Muscle layer of colon (tissue), 2 donors: ENCODE measurements at regions not wholly inside any gene's neighbourhood (a gene's known extent, or its start where the extent isn't known, plus 50 kb on each side); places are given as distances from the start of the nearest gene placed in this dataset.
A peak's percentile ranks its signal among the peaks of the same experiment; 100 is the strongest.

Experiments used
- H3K27ac ChIP-seq: one replicate; pipeline ENCODE4 v1.7.0; 2013; ENCODE audit warnings: low read depth, mild to moderate bottlenecking, low read length, moderate library complexity
- H3K27me3 ChIP-seq, 2 donors: one replicate each; pipeline ENCODE4 v1.7.0; 2013; ENCODE audit warnings: low read length in 2 of 2, mild to moderate bottlenecking in 2 of 2; ENCODE audit not compliant: insufficient read depth in 2 of 2, control insufficient read depth in 1 of 2
- H3K36me3 ChIP-seq: one replicate; pipeline ENCODE4 v1.7.0; 2013; ENCODE audit warnings: mild to moderate bottlenecking, low read length; ENCODE audit not compliant: insufficient read depth
- H3K4me1 ChIP-seq: one replicate; pipeline ENCODE4 v1.7.0; 2013; ENCODE audit warnings: mild to moderate bottlenecking, low read length; ENCODE audit not compliant: insufficient read depth
- H3K4me3 ChIP-seq, 2 donors: one replicate each; pipeline ENCODE4 v1.7.0; 2013; ENCODE audit warnings: low read length in 2 of 2, low read depth in 1 of 2, mild to moderate bottlenecking in 1 of 2, moderate library complexity in 1 of 2
- H3K9ac ChIP-seq: one replicate; pipeline ENCODE4 v1.7.0; 2013; ENCODE audit warnings: low read length
- H3K9me3 ChIP-seq: one replicate; pipeline ENCODE4 v1.7.0; 2013; ENCODE audit warnings: mild to moderate bottlenecking, low read length
- donor health status: abdominal sarcoma.
- donor health status: Adenocarcinoma of cecum.

- peak overlapping the region in 1 of 2 donors; percentile 5 for H3K4me3 ChIP-seq
- H3K9ac ChIP-seq, result no peak overlapping the region
- H3K9me3 ChIP-seq, result no peaks in the 10 kb centered on the region
- no peaks in the 10 kb centered on the region for H3K36me3 ChIP-seq
- H3K27me3 ChIP-seq, result no peaks in the 10 kb centered on the region
- peaks cover 49% of the 10 kb centered on the region for H3K4me1 ChIP-seq
- H3K27ac ChIP-seq, result peak overlapping the region; percentile 61
Observed at GRCh38 chr10:76651154-76651553, 986.5 kb downstream of the KCNMA1 start.

- Histone ChIP-seq H3K36me3 (no peaks in the 10 kb centered on the region), H3K27me3 (no peaks in the 10 kb centered on the region), H3K27ac (peak overlapping the region; percentile 67), H3K4me1 (peaks cover 56% of the 10 kb centered on the region), H3K4me3 (no peak overlapping the region), H3K9me3 (no peaks in the 10 kb centered on the region), H3K9ac (no peak overlapping the region)
Observed at GRCh38 chr10:76649723-76650127, 987.9 kb downstream of the KCNMA1 start.

GRCh38 chr10:76649254-76649653, 988.4 kb downstream of the KCNMA1 start:
- Histone ChIP-seq H3K4me1 (peaks cover 61% of the 10 kb centered on the region), H3K36me3 (no peaks in the 10 kb centered on the region), H3K27me3 (no peaks in the 10 kb centered on the region), H3K27ac (peak overlapping the region; percentile 67), H3K4me3 (no peak overlapping the region), H3K9me3 (no peaks in the 10 kb centered on the region), H3K9ac (no peak overlapping the region)

- Histone ChIP-seq H3K36me3 (no peaks in the 10 kb centered on the region), H3K4me1 (peaks cover 79% of the 10 kb centered on the region), H3K27me3 (no peaks in the 10 kb centered on the region), H3K27ac (peak overlapping the region; percentile 10), H3K9ac (no peak overlapping the region), H3K9me3 (no peaks in the 10 kb centered on the region), H3K4me3 (no peak overlapping the region)
Observed at GRCh38 chr10:76647301-76647700, 990.3 kb downstream of the KCNMA1 start.

- no peaks in the 10 kb centered on the region for H3K9me3 ChIP-seq
- H3K27me3 ChIP-seq, result no peaks in the 10 kb centered on the region
- peak overlapping the region; percentile 29 for H3K27ac ChIP-seq
- H3K4me1 ChIP-seq, result peaks cover 87% of the 10 kb centered on the region
- no peak overlapping the region for H3K4me3 ChIP-seq
- no peaks in the 10 kb centered on the region for H3K36me3 ChIP-seq
- no peak overlapping the region for H3K9ac ChIP-seq
Observed at GRCh38 chr10:76645341-76645740, 992.3 kb downstream of the KCNMA1 start.

- H3K27me3 ChIP-seq, result no peaks in the 10 kb centered on the region
- no peaks in the 10 kb centered on the region for H3K36me3 ChIP-seq
- no peak overlapping the region for H3K4me3 ChIP-seq
- H3K27ac ChIP-seq, result peak overlapping the region; percentile 29
- H3K4me1 ChIP-seq, result peaks cover 87% of the 10 kb centered on the region
- no peaks in the 10 kb centered on the region for H3K9me3 ChIP-seq
- no peak overlapping the region for H3K9ac ChIP-seq
Observed at GRCh38 chr10:76644476-76644875, 993.1 kb downstream of the KCNMA1 start.

- Histone ChIP-seq H3K27me3 (no peaks in the 10 kb centered on the region), H3K9ac (no peak overlapping the region), H3K27ac (peak overlapping the region; percentile 29), H3K36me3 (no peaks in the 10 kb centered on the region), H3K4me1 (peaks cover 79% of the 10 kb centered on the region), H3K4me3 (no peak overlapping the region), H3K9me3 (no peaks in the 10 kb centered on the region)
Observed at GRCh38 chr10:76643511-76643911, 994.1 kb downstream of the KCNMA1 start.

- no peak overlapping the region for H3K9ac ChIP-seq
- peaks cover 68% of the 10 kb centered on the region for H3K4me1 ChIP-seq
- no peaks in the 10 kb centered on the region for H3K36me3 ChIP-seq
- no peaks in the 10 kb centered on the region for H3K27me3 ChIP-seq
- no peaks in the 10 kb centered on the region for H3K9me3 ChIP-seq
- H3K27ac ChIP-seq, result peak overlapping the region; percentile 24
- H3K4me3 ChIP-seq, result no peak overlapping the region
Observed at GRCh38 chr10:76642358-76642757, 995.2 kb downstream of the KCNMA1 start.

GRCh38 chr10:76641215-76641614, 996.4 kb downstream of the KCNMA1 start:
- no peaks in the 10 kb centered on the region for H3K27me3 ChIP-seq
- peak overlapping the region; percentile 53 for H3K27ac ChIP-seq
- H3K9ac ChIP-seq, result no peak overlapping the region
- H3K36me3 ChIP-seq, result no peaks in the 10 kb centered on the region
- no peaks in the 10 kb centered on the region for H3K9me3 ChIP-seq
- no peak overlapping the region for H3K4me3 ChIP-seq
- peaks cover 59% of the 10 kb centered on the region for H3K4me1 ChIP-seq

- Histone ChIP-seq H3K4me3 (no peak overlapping the region), H3K4me1 (peaks cover 59% of the 10 kb centered on the region), H3K36me3 (no peaks in the 10 kb centered on the region), H3K27me3 (no peaks in the 10 kb centered on the region), H3K9me3 (no peaks in the 10 kb centered on the region), H3K9ac (no peak overlapping the region), H3K27ac (peak overlapping the region; percentile 53)
Observed at GRCh38 chr10:76640806-76641205, 996.8 kb downstream of the KCNMA1 start.

- Histone ChIP-seq H3K9me3 (no peaks in the 10 kb centered on the region), H3K4me3 (no peak overlapping the region), H3K4me1 (peaks cover 14% of the 10 kb centered on the region), H3K27me3 (no peaks in the 10 kb centered on the region), H3K36me3 (no peaks in the 10 kb centered on the region), H3K27ac (no peak overlapping the region), H3K9ac (no peak overlapping the region)
Observed at GRCh38 chr10:76632767-76633051, 1004.9 kb downstream of the KCNMA1 start.

GRCh38 chr10:76631884-76632766, 1005.5 kb downstream of the KCNMA1 start:
- Histone ChIP-seq H3K4me1 (peaks cover 14% of the 10 kb centered on the region), H3K4me3 (no peak overlapping the region), H3K9me3 (no peaks in the 10 kb centered on the region), H3K27me3 (no peaks in the 10 kb centered on the region), H3K27ac (no peak overlapping the region), H3K36me3 (no peaks in the 10 kb centered on the region), H3K9ac (no peak overlapping the region)
